ENCODE measurements at regions not wholly inside any gene's neighbourhood (a gene's known extent, or its start where the extent isn't known, plus 50 kb on each side); places are given as distances from the start of the nearest gene placed in this dataset.

DNA sequence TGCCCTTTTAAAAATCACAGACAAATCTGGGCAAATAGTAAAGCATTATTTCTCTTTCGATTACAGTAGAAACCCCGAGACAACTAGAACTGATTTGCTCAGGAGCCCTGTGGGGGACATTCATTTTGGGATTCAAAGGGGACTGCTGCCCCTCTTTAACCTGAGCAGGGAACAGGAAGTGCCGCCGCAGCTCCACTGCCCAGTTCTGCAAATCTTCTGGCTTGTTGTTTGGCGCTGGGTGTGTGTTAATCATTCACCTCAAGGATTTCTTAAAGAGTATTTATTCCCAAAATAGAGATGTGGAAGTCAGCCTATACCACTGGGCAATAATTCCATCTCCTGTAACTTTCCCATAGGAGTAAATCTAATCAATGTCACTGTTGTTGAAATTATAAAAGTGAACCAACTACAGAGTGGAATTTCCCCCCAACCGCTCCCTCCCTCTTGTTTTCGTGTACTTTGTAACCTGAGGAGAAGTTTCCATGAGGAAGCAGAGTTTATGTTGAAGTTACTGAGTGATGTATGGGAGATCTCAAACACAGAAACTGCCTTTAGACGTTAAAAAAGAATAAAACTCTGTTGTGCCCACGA lies 515.8 kb downstream of the KLF12 start:
- no peak for DNase-seq (ENCODE audit: low read depth)

DNA sequence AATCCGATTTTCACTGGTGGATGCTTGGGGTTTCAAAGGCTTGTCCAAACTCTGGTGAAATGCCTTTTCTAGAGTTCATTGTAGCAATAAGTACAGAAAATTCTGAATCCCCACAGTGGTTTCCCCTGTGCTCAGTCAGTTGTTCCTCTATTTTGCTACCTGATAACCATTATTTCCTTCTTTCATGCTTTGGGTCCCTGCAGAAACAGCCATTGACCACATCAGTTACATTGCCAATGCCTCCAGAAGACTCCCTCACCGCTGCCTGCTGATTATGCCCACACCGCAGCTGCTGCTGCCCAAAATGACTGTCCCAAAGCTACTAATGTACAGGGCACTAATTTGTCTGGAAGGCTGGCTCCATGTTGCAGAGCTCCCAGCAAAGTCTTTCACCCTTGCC lies 517.3 kb downstream of the KLF12 start:
- DNase-seq (ENCODE audit: low read depth) = no peak

DNA sequence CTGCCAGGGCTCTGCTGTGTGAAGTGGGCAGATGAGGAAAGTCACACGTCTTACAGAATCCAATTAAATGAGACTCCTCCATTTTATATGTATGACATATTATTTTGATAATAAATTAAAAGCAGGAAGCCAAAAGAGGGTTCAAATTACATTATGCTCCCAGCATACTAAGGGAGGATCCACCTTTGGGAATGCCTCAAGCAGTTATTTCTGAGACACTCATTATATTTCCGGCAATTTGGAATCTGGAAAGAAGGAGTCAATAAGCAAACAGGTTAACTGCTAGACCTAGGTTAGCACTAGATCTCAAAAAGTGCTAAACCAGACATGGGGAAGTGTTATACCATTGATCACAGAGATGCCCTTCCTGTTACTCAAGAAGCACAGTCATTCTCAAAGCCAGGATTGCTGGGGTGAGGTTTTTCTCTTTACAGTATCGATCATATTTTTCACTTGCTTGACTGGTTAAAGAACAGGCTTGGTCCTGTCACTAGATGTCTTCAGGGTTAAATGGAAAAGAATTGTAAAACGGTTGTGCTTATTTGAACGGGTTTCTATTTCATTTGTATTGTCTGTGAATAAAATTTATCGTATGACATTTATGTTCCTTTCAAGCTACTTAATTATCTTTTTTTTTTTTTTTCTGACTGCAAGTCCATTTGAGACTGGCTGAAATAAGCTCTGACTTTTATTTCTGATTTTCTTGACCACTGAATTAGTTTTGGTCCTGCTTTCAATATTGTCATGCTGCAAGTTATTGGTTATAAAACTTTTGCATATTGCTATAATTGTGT lies 523.2 kb downstream of the KLF12 start:
- no peak for DNase-seq (ENCODE audit: low read depth)

DNA sequence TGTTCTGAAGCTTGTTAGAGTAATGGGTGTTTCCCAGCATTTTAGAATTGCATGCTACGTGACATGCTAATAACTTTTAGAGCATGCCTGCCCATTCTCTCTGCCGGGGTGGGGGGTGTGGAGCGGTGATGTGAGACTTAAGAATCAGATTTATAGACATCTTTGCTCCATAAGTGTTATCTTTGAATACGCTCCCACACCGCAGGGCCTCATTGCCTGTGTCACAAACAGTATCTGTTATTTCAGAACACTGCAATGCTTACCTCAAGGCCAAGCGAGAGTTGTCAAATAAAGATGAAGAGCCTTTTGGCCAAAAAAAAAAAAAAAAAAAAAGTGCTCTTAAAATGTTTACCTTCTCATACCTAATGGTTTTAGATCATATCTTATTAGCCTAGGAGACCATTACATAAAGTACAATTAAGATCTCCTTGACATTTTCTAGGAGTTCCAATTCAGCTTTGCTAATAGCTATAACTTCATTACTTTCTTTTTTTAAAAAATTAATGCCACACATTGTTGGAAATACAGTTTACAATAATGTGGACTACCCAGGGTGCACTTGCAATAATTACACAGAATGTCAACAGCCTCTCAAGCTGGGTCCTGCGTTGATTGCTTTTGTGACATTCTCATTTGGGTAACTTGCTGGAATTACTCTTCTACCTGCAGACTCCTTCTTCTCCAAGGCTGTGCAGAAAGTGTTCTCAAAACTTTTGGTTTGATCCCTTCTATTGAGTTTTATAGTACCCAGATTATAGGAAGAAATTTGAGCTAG lies 525.3 kb downstream of the KLF12 start:
- DNase-seq (ENCODE audit: low read depth) = no peak

DNA sequence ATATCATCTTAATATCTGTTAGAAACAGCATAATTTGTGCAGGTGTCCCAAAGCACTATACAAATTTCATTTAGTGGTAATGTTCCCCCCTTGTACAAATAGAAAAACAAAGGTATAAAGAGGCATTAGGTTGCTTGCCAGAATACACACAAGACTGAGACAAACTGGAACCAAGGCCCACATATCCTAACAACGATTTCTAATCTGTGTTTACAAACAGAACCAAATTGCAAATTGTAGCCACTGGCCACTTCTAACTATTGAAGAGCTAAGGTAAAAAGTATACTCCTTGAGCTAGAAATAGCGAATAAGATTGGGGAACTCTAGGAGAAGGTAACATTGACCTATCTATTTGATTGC lies 526.1 kb downstream of the KLF12 start:
- no peak for DNase-seq (ENCODE audit: low read depth)

DNA sequence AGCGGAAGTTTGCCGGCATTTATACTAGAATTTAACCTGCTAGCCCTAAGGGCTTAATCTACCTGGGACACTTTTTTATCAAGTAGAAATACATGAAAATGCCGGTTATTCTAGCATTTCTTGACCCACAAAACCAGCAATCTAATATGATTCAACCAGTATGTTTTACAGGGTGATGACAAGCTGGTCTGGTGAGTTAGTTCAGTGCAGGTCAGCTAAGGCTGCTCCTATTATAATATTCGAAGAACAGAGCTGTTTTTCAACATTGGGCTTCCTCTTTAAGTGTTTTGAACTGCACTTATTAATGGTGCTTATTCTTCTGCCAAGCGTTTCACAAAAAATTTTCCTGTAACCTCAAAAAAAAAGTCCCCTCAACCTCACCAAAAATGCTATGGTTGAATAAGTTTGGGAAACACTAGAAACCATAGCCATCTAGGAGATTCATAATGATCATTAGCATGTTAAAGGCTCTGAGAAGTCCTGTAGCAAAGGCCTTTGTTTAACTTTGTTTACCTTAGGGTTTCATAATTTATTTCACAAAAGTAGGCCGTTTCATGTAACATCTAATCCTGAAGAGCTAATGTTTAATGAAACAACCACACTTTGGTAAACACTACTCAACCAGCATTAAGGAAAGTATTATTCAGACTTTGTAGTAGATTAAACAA lies 526.6 kb downstream of the KLF12 start:
- DNase-seq (ENCODE audit: low read depth) = peak; percentile 5

DNA sequence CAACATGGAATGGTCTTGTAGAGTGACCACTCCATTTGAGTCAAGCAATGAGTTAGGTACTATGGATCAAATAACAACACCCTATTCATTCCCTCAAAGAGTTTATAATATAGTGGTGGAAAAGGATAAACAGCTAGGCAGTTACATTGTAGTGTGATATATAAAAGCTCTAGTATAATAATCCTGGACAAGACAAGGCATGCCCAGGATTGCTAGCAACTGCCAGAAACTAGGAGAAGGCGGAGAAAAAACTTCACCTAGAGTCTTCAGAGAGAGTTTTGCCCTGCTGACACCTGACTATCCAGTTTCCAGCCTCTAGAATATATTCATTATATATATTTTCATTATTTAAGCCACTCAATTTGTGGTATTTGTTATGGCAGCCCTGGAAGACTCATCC lies 530.6 kb downstream of the KLF12 start:
- no peak for DNase-seq (ENCODE audit: low read depth)

DNA sequence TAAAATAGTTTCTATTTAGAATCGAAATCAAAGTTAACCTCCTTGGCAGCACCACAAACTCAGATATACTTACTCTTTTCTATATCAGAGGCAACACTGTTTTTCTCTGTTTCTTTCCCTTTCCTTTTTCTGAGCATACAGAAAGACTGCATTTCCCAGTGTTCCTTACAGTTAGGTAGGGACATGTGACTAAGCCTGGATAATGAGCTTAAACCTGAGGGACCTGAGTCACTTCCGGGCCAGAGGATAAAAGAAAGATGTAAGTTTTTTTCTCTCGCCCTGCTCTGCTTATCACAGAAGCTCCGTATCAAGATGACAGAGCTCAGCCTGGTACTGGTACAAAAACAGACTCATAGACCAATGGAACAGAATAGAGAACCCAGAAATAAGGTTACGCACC lies 531.9 kb downstream of the KLF12 start:
- DNase-seq (ENCODE audit: low read depth) = peak; percentile 73

DNA sequence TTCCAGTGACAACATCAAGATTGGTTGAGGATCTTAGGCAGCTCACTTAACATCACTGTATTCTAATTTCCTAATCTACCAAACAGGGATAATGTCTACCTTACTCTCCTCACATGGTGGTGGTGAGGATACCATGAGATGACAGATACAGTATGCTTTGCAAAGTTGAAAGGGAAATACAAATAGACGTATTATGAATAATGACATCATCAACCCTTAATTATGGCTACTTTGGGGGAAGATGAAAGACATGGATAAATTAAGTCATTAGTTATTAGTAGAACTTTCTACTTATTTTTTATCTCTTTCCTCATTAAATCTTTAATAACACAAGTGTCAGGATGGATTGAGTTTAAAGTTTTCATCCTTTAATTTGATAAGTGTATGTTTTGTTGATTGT lies 532.5 kb downstream of the KLF12 start:
- no peak for DNase-seq (ENCODE audit: low read depth)

DNA sequence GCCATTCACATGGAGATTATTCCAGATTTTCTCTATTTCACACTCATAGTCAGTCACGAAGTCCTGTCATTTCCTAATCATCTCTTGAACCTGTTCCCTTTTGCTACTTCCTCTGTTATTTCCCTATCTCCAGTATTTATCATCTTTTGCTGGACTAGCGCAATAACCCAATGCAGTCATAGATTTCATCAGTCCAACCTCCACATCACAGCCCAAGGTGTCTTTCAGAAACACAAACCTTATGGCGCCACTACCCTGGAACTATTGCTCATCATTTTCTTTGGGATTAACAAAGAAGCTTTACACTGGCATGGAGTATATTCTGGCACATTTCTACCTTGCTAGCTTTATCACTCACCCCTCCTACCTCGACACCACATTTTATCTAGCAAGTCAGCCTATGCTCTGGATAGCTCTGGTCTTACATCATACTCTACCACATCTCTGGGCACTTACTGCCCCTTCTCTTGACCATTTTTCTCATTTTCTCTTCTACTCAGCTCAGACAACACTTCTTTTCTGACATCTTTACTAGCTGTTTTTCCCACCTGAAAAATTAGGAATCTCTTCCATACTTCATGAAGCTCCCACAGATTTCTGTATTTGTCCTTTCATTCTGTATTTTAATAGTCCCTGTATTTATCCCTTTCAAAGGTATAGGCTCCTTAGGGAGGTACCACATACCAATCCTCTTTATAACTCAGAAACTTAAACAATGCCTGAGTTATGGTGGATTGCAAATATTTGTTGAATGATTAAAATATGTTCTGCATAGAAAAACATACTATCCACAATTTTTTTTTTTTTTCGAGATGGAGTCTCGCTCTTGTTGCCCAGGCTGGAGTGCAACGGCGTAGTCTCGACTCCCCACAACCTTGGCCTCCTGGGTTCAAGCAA lies 534.7 kb downstream of the KLF12 start:
- no peak for DNase-seq (ENCODE audit: low read depth)

DNA sequence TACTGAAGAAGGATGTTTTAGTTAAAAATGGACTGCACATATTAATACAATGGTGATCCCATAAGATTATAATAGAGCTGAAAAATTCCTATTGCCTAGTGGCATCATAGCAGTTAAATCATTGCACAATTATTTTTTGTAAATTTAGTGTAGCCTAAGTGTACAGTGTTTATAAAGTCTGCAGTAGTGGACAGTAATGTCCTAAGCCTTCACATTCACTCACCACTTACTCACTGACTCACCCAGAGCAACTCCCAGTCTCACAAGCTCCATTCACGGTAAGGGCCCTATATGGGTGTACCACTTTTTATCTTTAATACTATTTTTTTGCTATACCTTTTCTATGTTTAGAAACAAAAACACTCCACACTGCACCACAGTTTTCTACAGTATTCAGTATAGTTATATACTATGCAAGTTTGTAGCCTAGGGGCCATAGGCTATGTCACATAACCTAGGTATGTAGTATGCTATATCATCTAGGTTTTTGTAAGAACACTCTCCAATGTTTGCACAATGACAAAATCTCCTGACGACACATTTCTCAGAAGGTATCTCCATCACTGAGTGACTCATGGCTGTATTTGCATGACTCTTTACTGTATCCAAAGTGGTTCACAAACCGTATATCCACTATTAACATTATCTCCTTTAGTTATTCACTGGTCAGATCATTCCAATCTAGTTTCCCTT lies 536.0 kb downstream of the KLF12 start:
- DNase-seq (ENCODE audit: low read depth) = peak; percentile 31

DNA sequence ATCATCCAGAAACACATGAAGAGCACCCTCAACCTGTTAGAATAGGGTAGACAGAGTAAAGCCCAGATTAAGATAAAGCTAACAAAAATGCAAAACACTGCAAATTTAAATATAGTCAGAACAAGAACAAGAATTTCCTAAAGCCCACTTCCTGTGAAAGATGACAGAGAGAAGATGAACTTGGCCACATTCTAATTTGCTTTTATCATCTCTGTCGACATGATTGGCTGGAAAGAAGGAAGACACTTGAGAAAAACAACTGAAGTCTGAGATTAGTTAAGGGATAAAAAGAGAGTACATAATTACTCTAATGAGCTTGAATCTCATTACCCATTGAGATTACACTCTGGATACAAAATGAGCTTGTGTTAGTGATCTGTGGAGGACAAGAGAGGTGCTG lies 537.6 kb downstream of the KLF5 start:
- no peak for DNase-seq (ENCODE audit: low read depth)

DNA sequence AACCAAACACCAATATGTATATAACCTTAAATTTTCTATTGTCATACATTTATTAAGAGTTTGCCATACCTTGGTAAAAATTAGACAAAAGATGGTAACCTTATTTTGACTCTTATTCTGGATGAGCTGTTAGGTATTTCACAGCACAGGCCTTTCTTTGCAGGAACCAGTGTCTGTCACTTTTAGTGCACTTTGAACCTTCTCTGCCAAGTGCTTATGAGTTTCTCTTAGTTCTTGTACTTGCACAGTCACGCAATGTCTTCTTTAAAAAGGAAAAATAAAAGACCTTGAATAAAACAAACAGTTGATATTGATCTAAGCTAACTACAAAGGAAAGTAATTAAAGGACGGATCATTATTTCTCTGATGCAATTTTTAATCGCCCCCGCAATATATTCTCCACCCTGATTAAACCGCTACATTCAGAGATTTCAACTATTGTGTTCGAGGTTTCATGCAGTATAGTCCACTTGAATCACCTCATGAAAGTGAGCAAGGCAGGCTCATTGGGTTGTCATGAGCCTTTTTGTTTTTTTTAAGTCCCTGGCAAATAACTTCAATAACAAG lies 534.5 kb downstream of the KLF5 start:
- DNase-seq (ENCODE audit: low read depth) = no peak

DNA sequence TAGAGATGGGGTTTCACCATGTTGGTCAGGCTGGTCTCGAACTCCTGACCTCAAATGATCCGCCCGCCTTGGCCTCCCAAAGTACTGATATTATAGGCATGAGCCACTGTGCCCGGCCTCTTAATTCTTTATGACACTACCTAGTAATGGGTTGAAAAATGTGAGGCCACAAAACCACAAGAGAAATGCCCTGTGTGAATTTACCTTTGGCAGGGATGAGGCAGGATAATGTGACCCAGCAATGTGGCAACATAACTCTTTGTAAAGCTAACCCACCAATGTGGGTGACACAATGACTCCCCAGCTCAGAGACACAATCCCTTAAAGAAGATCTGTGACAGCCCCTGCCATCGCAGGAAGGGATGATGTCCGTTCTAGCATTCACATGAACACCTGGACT lies 533.1 kb downstream of the KLF5 start:
- peak; percentile 2 for DNase-seq (ENCODE audit: low read depth)

DNA sequence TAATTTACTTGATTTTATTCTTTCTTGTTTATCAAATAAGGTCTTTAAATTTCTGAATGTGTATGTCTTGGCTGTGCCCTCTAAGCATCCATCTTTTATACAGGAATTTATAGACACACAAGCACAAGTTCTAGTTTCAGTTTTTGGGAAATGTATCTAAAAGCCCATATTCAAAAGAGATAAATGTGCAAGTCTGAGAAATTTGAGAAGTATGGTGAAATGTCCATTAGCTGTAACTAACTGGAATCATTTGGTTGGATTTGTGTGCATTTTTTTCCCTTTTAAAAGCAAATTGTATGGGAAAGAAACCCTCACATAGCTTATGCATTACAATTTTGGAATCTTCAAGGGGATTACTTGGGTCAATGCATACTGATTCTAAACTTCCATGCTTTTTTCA lies 532.0 kb downstream of the KLF5 start:
- no peak for DNase-seq (ENCODE audit: low read depth)

DNA sequence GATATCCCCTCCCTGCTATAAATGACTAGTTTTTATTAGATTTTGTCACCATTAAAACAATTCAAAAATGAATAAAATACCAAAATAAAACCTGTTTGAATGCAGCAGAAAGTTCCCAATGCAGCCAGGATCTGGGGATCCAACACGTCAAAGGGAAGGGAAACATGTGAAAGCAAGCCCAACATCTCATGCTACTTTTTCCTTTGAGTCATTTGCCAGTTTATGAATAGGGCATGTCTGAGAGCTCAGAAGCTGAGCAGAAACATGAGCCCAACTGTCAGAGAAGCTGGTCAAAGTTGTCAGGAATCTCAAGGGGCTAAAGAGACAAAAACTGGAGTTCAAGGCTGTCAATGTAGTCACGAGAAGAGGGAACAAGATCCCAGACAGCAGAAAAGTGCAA lies 526.4 kb downstream of the KLF5 start:
- no peak for DNase-seq (ENCODE audit: low read depth)

DNA sequence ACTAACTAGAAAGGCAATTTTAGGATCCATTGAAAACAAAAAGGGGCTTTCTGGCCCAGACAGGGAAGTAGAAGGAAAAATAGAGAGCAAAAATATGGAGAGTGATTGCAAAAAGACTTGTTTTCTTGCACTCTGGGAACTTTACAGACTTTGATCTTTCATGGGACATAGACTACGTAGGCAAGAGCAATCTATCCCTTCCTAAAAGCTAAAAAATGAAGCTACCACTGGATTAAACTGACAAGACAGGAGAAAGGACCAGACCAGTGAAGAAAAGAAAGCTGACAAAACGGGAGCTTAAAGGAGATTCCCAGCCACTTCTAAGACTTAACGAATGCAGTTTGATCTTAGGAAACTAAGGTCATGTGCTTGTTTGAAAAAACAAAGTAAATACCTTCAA lies 524.5 kb downstream of the KLF5 start:
- no peak for DNase-seq (ENCODE audit: low read depth)

DNA sequence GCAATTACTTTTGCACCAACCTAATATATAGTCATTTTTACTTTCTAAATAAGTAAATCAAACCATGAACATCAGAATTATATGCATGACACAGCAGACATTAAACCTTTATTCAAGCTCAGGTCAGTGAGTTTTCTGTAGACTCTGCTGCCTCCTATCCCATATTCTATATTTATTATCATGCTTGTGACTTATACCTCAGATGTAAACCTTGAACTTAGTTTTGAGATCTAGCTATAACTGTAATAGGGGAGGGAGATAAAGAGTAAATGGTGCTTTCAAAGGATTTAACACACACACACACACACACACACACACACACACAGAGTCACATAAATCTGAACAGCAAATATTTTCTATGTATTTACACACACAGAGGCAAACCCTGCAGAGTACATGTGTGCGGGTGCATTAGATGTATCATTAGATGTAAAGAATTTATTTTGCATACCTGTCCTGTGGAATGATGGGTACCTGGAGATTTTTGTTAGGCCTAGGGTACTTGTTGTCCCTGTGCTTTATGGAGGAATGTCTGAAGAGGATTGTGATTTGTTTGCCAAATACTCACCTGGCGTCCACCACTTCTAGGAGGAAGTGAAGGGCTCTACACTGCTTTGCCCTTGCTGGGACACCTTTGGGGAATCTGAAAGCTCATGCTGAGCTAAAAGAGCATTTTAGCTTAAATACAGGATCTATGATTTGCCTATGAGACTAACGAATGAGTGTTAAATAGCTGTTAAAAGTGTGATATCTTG lies 521.9 kb downstream of the KLF5 start:
- no peak for DNase-seq (ENCODE audit: low read depth)

DNA sequence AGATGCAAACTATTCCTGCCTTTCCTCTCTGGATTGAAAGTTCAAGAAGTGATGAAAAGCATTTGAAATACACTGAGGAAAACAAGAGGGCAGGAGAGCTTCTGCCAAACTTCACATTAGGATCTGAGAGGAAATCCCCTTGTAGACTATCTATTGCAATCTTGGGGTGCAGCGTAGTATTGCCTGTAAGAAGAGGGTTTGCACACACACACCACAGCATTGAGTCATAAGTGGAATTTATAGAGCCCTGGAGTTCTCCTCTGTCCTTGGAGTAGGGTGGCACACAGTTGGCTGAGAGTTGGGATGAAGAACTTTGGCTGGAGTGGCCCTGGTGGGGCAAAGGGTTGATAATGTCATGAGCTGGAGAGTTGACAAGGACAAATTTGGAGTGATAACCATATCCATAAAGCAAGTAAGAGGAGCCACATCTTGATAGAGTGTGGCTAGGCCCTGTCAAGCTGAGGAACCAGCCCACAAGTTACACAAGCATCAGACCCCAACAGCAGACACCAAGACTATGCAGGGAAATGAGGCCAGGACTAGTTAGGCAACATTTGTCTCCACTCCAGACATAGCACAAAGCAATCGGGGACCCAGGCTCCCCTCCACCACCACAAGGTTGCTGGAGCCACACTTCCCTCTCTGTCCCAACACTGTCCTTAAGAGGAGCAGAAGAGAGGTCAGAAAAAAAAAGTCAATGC lies 520.9 kb downstream of the KLF5 start:
- DNase-seq (ENCODE audit: low read depth) = no peak

Data from M059J (cell line).